EH (cell line): ENCODE measurements at regions not wholly inside any gene's neighbourhood (a gene's known extent, or its start where the extent isn't known, plus 50 kb on each side); places are given as distances from the start of the nearest gene placed in this dataset.
"Not testable (repeated sequence)": the region's sequence is repeated elsewhere in the genome, so short reads cannot be mapped to it uniquely, and the experiment has no call there.

ENCODE experiments used
- DNase-seq: peaks from one replicate; pipeline ENCODE4 v3.0.0-alpha.2; 2015; ENCODE audit warnings: low read depth

- not testable (repeated sequence) for DNase-seq
These were observed 102.9 kb upstream of the INTU start for GRCh38 chr4:127529879-127530278.

- DNase-seq, result no peak
These were observed 99.6 kb upstream of the INTU start for GRCh38 chr4:127533028-127533700.

GRCh38 chr4:127534041-127534825 lies 98.5 kb upstream of the INTU start:
- DNase-seq, result no peak

GRCh38 chr4:127538016-127538415 lies 94.7 kb upstream of the INTU start:
- DNase-seq, result no peak

GRCh38 chr4:127540497-127541025 lies 92.2 kb upstream of the INTU start:
- no peak for DNase-seq

- DNase-seq, result no peak
These were observed 87.5 kb upstream of the INTU start for GRCh38 chr4:127545271-127545670.

GRCh38 chr4:127548990-127549925 lies 83.5 kb upstream of the INTU start:
- DNase-seq, result no peak

GRCh38 chr4:127555106-127555505 lies 77.7 kb upstream of the INTU start:
- DNase-seq, result no peak

- DNase-seq, result no peak
These were observed 74.7 kb upstream of the INTU start for GRCh38 chr4:127558088-127558487.

GRCh38 chr4:127558489-127559407 lies 74.0 kb upstream of the INTU start:
- DNase-seq, result no peak

GRCh38 chr4:127559981-127560380 lies 72.8 kb upstream of the INTU start:
- DNase-seq, result no peak

- DNase-seq, result no peak
These were observed 72.0 kb upstream of the INTU start for GRCh38 chr4:127560755-127561154.

- DNase-seq, result no peak
These were observed 58.1 kb upstream of the INTU start for GRCh38 chr4:127574643-127575042.

- DNase-seq, result no peak
These were observed 56.9 kb upstream of the INTU start for GRCh38 chr4:127575888-127576287.

GRCh38 chr4:127578491-127578890 lies 54.3 kb upstream of the INTU start:
- no peak for DNase-seq

- DNase-seq, result no peak
These were observed 53.8 kb upstream of the INTU start for GRCh38 chr4:127578967-127579366.

- no peak for DNase-seq
These were observed 52.9 kb upstream of the INTU start for GRCh38 chr4:127579821-127580220.

GRCh38 chr4:127580300-127580699 lies 52.5 kb upstream of the INTU start:
- DNase-seq, result no peak

- no peak for DNase-seq
These were observed 51.9 kb upstream of the INTU start for GRCh38 chr4:127580891-127581290.
